GM13976 (cell line): ENCODE measurements at regions not wholly inside any gene's neighbourhood (a gene's known extent, or its start where the extent isn't known, plus 50 kb on each side); places are given as distances from the start of the nearest gene placed in this dataset.

ENCODE experiments used
- DNase-seq: peaks from one replicate; pipeline ENCODE4 v3.0.0; 2012; ENCODE audit warnings: low spot score
- CTCF ChIP-seq: IDR thresholded peaks from 2 replicates; pipeline ENCODE4 v1.5.1; 2012; ENCODE audit warnings: borderline replicate concordance, mild to moderate bottlenecking; ENCODE audit not compliant: insufficient read depth; ENCODE audit errors: extremely low read depth, missing control alignments, control extremely low read depth
- in situ Hi-C: fragments of 300-500 bp; cut with MboI; formaldehyde crosslinking; loops from one replicate; pipeline ENCODE4 v1.12.0; 2022; ENCODE audit warnings: low sequenced_read_pairs, mixed read lengths, inconsistent platforms; ENCODE audit not compliant: unreplicated experiment

GRCh38 chr16:85208643-85209520 lies 96.6 kb upstream of the CIBAR2 start:
- TF ChIP-seq CTCF: no peak
- DNase-seq: no peak
- in situ Hi-C loops: no loop called here

- TF ChIP-seq CTCF: no peak
- in situ Hi-C loops: no loop called here
- no peak for DNase-seq
These were observed 97.4 kb upstream of the CIBAR2 start for GRCh38 chr16:85209526-85210121.

- TF ChIP-seq CTCF: no peak
- in situ Hi-C loops: no loop called here
- no peak for DNase-seq
These were observed 98.3 kb upstream of the CIBAR2 start for GRCh38 chr16:85210423-85211169.

- in situ Hi-C loops: no loop called here
- TF ChIP-seq CTCF: no peak
- DNase-seq: no peak
These were observed 99.1 kb upstream of the CIBAR2 start for GRCh38 chr16:85211271-85211801.

GRCh38 chr16:85213926-85214675 lies 101.8 kb upstream of the CIBAR2 start:
- in situ Hi-C loops: no loop called here
- no peak for TF ChIP-seq CTCF
- no peak for DNase-seq
